ENCODE measurements at regions not wholly inside any gene's neighbourhood (a gene's known extent, or its start where the extent isn't known, plus 50 kb on each side); places are given as distances from the start of the nearest gene placed in this dataset.

DNA sequence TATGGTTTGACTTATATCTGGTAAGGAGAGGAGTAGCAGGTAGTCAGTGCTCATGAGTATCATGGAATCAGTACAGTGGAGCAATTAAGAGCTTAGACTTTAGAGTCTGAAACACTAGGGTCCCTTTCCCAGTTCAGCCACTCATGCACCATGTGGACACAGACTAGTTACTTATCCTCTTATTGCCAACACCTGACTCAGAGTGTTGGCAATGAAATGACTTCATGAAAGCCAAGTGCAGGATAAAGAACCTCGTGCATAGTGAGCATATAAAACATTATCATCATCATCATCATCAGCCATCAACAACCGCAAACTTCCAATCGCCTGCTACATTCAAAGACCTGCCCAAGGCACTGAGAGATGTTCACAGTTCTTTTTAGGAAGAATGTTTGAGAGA, 164.2 kb downstream of the FOXO1 start:
- TF ChIP-seq, protein P1, sequence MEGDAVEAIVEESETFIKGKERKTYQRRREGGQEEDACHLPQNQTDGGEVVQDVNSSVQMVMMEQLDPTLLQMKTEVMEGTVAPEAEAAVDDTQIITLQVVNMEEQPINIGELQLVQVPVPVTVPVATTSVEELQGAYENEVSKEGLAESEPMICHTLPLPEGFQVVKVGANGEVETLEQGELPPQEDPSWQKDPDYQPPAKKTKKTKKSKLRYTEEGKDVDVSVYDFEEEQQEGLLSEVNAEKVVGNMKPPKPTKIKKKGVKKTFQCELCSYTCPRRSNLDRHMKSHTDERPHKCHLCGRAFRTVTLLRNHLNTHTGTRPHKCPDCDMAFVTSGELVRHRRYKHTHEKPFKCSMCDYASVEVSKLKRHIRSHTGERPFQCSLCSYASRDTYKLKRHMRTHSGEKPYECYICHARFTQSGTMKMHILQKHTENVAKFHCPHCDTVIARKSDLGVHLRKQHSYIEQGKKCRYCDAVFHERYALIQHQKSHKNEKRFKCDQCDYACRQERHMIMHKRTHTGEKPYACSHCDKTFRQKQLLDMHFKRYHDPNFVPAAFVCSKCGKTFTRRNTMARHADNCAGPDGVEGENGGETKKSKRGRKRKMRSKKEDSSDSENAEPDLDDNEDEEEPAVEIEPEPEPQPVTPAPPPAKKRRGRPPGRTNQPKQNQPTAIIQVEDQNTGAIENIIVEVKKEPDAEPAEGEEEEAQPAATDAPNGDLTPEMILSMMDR (conservative IDR thresholded peaks at IDR 0.05): no peak
- no peak overlapping the region for H3K27ac ChIP-seq

DNA sequence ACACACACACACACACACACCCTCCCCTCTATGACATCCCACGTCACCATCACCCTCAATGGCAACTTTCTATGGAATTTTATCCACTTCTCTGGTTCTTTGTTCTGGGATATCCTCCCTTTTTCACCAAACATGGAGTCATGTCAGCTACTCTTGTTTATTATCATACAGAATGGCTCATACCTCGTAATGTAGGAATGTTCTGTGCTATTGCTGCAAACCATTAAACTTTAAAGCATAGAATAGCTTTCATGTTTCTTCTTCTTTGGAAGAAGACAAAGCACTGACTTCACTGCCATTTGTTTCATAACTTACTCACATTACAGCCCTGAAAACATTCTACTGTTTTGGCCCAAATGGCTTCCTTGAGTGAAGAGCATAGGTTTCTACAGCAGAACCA, 163.4 kb downstream of the FOXO1 start:
- TF ChIP-seq, protein P1 (conservative IDR thresholded peaks at IDR 0.05): no peak
- no peak overlapping the region for H3K27ac ChIP-seq

DNA sequence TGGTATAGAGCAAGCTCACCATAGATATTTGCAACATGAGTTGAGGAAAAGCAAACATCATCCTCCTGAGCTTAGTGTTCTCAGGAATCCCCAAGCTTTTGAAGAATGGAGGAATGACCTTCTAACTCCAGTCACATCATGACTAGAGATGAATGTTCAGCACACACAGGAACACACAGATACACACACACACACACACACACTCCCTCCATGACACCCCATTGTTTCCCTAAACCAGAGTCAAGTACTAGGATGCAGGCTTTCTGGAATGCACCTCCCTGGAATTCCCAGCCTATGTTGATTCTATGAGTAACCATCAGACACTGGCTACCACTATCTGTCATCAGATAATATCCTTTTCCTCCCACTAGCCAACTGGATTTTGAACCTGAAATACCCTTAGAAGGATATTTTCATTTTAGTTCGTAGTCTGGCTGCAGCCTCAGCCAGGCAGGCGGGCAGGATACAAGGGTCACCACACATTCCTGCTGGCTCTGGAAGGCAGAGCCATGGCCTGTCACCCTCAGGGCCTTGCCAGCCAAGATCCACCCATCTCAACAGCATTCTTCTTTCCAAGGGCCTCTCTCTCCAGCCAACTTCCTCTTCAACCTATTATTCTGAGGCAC, 162.4 kb downstream of the FOXO1 start:
- H3K27ac ChIP-seq: no peak overlapping the region
- TF ChIP-seq, protein P1 (conservative IDR thresholded peaks at IDR 0.05): no peak

DNA sequence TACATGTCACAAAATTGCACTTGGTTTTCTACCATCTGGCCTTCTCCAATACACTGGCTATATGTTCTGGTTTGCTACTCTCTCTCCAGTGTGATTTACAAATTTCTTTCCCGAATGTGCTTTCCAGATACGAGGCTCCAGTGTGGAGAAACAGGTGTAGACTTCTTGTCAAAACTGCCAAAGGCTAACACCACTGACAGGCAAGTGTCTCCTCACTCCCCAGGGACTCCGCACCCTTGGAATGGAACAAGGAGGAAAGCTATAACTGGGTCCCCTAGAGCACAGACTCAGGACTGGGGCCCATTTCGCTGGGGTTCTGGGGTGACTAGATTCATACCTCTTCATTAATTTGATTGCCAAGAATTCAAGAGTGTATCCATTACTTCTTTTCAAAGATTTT, 161.8 kb downstream of the FOXO1 start:
- no peak overlapping the region for H3K27ac ChIP-seq
- TF ChIP-seq, protein P1 (conservative IDR thresholded peaks at IDR 0.05): no peak

DNA sequence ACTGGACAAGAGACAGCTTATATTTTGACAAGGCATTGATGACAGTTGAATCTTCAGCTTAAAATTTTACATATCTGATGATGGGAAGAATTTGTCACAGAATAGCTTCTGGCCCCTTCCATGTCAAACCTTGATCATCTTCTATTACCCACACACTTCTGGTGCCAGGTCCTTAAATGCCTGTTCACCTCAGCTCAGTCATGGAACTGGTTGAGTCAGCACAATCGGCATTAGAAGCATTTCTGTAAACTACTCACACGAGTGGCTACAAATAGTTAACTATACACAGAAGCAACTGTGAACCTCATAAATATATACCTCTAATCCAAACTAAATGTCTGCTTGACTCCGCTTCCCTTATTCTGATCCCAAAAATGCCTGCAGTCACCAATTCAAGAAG, 161.2 kb downstream of the FOXO1 start:
- no peak overlapping the region for H3K27ac ChIP-seq
- TF ChIP-seq, protein P1 (conservative IDR thresholded peaks at IDR 0.05): no peak

All from VCaP (cell line).